Inflammatory macrophage (primary cell): ENCODE measurements at regions not wholly inside any gene's neighbourhood (a gene's known extent, or its start where the extent isn't known, plus 50 kb on each side); places are given as distances from the start of the nearest gene placed in this dataset.

ENCODE experiments used
- DNase-seq, 2 donors: peaks; one replicate each; pipeline ENCODE4 v3.0.0-alpha.2; 2020 to 2022

DNA sequence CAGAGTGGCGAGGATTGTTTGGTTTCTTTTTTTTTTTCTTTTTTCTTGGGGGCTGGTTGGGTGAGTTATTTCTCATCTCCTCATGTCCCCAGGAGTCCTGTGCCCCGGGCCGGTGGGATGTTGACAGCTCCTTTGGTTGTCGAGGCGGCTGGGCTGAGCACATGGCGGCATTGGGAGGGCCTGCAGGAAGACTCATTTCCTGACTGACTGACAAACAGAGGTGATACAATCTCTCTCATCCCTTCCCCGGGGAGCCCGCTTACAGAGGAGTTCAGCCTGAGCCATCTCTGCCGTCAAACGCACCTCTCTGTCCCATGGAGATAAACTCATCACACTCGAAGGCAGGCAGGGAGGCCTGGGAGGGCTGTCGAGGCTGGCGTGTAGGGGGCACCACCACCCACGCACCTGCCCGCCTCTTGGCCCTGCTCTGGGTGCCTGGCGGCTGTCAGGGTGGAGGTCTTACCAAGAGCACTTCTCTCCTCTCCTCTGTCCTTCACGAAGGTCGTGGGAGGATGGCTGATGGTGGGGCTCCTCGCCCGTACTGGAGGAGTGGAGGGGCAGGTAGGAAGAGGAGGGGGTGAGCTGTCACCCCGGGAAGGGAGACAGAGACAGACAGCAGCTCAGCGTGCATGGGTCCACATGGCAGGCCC lies 60.0 kb upstream of the NECTIN1 start:
- DNase-seq: no peak

DNA sequence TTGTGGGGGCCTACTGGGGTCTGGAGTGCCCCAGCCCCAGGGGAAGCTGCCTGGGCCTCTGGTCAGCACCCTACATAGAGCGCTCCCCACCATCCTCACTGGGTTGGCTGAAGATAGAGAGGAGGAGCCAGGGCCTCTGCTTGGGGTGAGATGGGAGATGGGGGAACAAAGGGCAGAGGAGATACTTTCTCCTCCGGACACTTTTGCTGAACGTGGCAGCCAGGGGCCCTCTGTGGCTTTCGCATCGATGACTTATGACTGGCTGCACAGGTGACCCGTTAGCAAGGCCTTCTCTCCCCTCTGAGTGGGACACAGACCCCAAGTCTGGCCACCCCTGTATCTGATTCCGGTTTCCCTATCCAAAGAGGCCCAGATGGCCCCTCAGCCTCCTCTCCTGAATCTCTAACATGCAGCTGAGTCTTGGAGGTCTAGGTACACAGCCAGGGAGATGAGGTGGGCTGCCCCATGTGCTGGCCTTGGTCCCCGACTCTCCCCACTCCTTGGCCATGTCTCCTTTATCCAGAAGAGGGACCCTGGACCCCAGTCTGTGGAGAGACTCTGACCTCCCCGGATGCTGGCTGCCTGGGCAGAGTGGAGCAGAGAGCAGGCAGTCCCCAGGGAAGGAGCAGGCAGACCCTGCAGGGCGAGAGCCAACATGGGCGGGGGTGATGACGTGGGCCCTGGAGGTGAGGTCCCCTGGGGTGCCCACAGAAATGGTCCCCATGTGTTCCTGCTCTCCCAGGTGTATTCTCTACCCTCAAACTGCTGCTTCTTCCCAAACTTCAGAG lies 59.3 kb upstream of the NECTIN1 start:
- no peak for DNase-seq

- DNase-seq: no peak
Measured at GRCh38 chr11:119787074-119787461, 58.1 kb upstream of the NECTIN1 start.

- DNase-seq: no peak
Measured at GRCh38 chr11:119786431-119787073, 57.6 kb upstream of the NECTIN1 start.

- no peak for DNase-seq
Measured at GRCh38 chr11:119785131-119785530, 56.1 kb upstream of the NECTIN1 start.

DNA sequence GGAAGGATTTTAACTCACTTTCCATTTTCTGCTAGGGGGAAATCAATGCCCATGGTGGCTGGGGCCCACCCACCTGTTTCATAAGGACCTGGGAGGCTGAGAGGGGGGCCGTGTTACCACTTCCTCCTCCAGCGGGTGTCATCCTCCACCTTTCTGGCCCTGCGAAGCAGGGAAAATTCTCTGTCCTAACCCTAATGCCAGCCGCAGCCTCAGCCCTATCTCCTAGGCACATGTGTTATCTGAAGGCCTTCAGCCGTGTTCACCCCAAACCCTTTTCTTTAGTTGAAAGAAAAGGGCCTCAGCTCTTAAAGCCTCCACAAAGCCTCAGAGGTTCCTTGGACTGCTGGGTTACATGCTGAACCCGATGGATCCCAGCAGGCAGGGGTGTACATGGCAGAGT lies 55.4 kb upstream of the NECTIN1 start:
- no peak for DNase-seq

- DNase-seq: no peak
Measured at GRCh38 chr11:119783466-119784400, 54.7 kb upstream of the NECTIN1 start.

- no peak for DNase-seq
Measured at GRCh38 chr11:119782739-119783072, 53.7 kb upstream of the NECTIN1 start.

DNA sequence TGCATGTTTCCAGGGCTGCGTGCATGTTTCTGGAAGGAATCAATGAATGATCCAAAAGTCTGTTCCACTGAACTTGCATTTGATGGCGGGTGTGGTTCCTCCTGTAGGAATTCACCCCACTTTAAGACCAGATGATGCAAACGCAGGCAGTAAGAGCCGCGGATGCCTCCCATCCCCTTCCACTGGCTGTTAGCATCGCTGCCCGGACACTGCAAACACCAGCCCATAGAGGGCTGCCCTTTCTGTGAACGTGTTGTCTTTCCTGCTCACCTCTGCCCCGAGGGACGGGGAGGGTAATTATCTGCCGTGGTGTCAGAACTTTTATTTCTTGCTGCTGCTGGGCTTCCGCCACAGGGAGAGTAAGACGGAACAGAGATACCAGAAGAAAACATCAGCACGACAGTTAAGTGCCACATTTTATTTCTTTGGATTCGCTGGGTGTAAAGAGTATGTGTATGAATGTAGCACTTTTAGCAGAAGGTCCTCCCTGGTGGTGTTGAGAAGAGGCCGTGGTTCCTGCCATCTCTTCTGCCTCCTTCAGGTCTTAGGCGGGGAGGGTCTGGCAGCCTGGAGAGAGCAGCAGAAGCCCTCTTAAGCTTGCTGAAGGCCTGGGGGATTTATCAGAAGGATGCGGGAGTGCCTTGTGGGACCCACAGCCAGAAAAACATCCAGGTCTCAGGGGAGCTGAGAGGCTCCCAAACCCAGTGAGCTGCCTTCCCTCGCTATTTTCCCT lies 53.2 kb upstream of the NECTIN1 start:
- DNase-seq: no peak

DNA sequence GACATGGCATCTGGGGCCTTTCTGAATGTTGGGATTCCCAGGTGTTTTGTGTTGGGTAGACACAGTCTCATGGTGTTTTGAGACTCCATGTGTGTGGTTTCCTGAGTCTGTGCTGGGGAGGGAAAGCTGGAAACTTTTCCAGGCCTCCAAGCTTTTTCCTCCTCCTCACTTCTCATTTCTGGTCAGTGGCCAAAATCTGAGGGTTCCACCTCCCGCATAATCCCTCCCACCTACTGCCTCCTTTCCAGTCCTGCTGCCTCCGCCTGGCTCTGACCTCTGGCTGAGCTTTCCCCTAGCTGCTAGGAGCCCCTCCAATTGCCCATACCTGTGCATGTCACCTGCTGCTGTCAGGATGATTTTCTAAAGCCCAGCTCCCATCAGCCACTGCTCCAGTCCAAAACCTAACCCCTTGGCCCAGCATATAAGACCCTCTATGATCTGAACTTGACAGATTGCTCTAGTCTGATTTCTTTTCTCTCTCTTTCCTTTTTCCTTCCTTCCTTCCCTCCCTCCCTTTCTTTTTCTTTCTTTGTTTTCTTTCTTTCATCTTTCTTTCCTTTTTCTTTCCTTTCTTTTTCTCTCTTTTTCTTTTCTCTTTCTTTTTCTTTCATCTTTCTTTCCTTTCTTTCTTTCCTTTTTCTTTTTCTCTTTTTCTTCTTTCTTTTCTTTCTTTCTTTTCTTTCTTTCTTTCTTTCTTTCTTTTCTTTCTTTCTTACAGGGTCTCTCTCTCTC lies 51.4 kb upstream of the NECTIN1 start:
- no peak for DNase-seq

DNA sequence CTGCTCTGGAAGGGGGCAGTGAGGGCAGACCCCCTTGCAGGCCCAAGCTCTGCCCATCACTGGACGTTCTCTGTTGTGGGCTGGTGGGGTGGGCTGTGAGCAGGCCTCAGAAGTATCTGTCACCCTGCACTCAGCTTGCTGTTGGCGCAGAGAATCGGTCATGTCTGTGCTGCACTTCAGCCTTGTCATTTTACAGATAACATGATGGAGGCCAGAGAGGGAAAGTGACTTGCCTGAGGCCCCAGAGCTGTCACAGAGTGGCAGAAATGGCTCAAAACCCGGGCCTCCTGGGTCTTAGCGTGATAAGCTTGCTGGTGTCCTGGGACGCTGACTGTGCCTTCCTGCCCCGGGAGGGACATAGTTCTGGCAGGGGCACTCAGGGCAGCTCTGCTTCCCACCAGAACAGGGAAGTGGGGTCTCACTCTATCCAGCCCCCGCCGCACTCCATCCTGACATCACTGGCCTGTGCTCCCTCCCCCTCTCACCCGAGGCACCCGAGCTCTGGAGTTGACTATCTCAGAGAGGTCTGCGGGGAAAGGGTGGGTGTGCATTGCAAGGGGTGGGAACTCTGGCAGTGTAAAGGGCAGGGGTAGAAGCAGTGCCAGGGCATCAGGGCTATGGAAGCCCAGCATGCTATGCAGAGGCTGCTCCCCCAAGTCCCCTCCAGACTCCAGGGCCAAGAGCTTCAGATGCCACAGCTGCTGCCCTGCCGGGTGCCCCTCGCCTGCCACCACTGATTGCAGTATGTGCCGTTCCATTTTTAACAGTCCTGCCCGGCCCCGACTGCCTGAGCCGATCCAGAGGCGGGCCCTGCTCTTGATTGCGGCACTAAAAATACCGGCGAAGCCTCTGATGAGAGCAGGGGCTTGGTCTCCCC lies 50.4 kb upstream of the NECTIN1 start:
- DNase-seq: no peak
